GM18873 (cell line): ENCODE measurements at regions not wholly inside any gene's neighbourhood (a gene's known extent, or its start where the extent isn't known, plus 50 kb on each side); places are given as distances from the start of the nearest gene placed in this dataset.
"Not testable (repeated sequence)": the region's sequence is repeated elsewhere in the genome, so short reads cannot be mapped to it uniquely, and the experiment has no call there.

ENCODE experiments used
- ATAC-seq: cut with Tn5 transposase; IDR thresholded peaks from one replicate; pipeline ENCODE4 v1.9.1; 2021; ENCODE audit warnings: mild to moderate bottlenecking, moderate library complexity, moderate number of reproducible peaks; ENCODE audit not compliant: unreplicated experiment, low FRiP score

DNA sequence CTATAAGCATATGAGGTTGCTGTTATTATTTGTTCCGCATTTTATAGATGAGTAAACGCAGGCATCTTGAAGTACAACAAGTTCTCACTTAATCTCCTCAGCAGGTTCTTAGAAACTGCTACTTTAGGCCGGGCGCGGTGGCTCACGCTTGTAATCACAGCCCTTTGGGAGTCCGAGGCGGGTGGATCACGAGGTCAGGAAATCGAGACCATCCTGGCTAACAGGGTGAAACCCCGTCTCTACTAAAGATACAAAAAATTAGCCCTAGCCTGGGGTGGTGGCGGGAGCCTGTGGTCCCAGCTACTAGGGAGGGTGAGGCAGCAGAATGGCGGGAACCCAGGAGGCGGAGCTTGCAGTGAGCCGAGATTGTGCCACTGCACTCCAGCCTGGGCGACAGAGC is 458.5 kb downstream of the BRINP3 start:
- not testable (repeated sequence) for ATAC-seq

DNA sequence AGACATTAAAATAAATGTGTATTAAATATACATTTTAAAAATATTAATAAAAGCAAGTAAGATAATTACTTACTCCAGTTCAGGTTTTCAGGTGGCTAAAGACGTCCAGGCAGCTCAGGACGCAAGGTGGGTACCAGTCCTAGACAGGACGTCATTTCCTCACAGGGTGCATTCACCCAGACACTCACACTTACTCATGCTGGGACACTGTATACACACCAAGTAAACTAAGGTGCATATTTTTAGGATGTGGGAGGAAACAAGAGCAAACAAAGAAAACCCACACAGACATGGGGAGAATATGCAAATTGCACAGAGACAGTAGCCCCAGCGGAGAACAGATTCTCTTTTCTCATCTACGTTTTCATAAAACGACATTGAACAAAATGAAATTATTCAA is 457.9 kb downstream of the BRINP3 start:
- ATAC-seq: no peak

DNA sequence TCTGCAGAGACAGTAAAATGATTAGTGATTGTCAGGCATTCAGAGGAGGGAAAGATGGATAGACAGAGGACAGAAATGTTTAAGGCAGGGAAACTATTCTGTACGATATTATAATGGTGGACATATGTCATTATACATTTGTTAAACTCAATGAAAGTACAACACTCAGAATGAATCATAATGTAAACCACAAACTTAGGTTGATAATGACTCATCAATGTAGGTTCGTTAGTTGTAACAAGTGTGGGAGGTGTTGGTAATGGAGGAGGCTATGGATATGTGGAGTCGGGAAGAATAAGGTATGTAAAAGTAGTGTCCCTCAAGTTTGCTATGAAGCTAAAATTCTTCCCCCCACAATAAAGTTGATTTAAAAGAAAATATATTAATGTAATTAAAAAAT is 455.0 kb downstream of the BRINP3 start:
- ATAC-seq: no peak

DNA sequence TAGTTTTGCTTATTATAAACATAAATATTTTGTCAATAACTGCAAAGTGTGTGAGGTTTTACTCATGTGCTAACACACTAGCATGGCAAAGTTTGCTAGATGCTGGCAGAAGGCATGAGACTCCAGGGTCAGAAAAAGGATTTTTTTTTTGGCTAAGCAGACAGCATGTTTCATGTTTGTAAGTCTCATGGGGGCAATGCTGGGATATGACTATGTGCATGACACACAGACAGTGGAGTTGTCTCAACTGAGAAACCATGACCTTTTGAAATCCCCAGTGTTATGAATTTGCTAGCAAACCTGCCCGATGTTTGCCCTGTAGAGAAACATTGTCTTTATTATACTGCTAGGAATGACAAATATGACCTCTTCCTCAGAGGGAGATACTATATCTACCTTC is 448.2 kb downstream of the BRINP3 start:
- ATAC-seq: no peak

DNA sequence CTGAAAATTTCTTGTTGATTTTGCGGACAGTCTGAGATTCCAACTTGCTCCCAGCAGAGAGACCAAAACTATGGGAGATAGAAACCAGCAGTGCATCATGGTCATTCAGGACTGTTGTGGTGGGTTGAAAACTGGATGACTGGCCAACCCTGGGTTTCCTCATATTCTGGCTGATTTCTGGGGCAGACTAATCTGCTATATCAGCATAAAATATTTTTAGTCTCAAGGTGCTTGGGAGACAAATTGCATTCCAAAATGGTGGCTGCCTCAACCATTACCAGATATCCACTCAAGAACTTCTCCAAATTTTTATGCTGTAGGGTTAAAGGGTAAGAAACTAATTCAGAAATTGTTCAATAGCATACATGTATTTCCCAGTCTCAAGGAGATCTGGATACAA is 434.0 kb downstream of the BRINP3 start:
- no peak for ATAC-seq

DNA sequence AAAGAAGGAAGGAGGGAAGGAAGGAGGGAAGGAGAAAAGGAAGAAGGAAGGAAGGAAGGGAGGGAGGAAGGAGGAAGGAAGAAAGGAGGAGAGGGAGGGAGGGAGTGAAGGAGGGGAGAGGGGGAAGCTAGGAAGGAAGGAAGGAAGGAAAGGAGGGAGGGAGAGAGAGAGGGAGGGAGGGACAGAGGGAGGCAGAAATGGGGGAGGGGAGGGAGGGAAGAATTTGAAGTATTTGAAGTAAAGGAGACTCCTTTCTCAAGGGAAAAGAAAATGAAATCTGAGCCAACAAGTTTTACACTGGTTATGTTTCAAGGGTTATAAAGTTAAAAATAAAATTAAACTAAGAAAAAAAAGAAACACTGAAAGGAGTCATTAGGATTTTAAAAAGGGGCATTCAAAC is 431.4 kb downstream of the BRINP3 start:
- ATAC-seq: no peak
